H1 (cell line): ENCODE measurements at regions not wholly inside any gene's neighbourhood (a gene's known extent, or its start where the extent isn't known, plus 50 kb on each side); places are given as distances from the start of the nearest gene placed in this dataset.

Experiments used
- CTCF ChIA-PET: fragments of 300-600 bp; sonication (Branson Sonifier 250); formaldehyde crosslinking; loops from one replicate; lab custom pipeline; 2021; ENCODE audit not compliant: partially characterized antibody; lab: Charles Lee
- POLR2A ChIA-PET: fragments of 300-600 bp; sonication (Branson Sonifier 250); formaldehyde crosslinking; loops from one replicate; lab custom pipeline; 2021; ENCODE audit warnings: inconsistent platforms; ENCODE audit not compliant: partially characterized antibody; lab: Charles Lee
- DNase-seq, 2 experiments: peaks; one replicate each; pipeline versions ENCODE4 v3.0.0 to v3.0.0-alpha.2; 2010 to 2022; ENCODE audit warnings: low spot score in 2 of 2, low read depth in 1 of 2, mixed read lengths in 1 of 2
- FAIRE-seq: peaks from 2 replicates; lab custom pipeline; 2011; peaks lifted over from hg19 to GRCh38; lab: Jason Lieb, UNC
- H2AFZ ChIP-seq: 2 replicates; pipeline ENCODE4 v1.8.1; 2012; ENCODE audit warnings: low read length, inconsistent platforms
- H2AK5ac ChIP-seq: 2 replicates; pipeline ENCODE4 v1.6.1; 2013; ENCODE audit warnings: low read depth, low read length
- H2BK120ac ChIP-seq: replicated peaks from 2 replicates; pipeline ENCODE3; 2013; ENCODE audit warnings: low read depth, low read length, inconsistent platforms
- H2BK12ac ChIP-seq: 2 replicates; pipeline ENCODE4 v1.6.1; 2013; ENCODE audit warnings: low read depth, low read length
- H2BK15ac ChIP-seq: 2 replicates; pipeline ENCODE4 v1.6.1; 2013; ENCODE audit warnings: low read length
- H2BK20ac ChIP-seq: 2 replicates; pipeline ENCODE4 v1.6.1; 2013; ENCODE audit warnings: low read length
- H2BK5ac ChIP-seq: 2 replicates; pipeline ENCODE4 v1.6.1; 2013; ENCODE audit warnings: low read depth, low read length
- H3K14ac ChIP-seq: 2 replicates; pipeline ENCODE4 v1.6.1; 2013; ENCODE audit warnings: inconsistent platforms; ENCODE audit not compliant: insufficient read length
- H3K18ac ChIP-seq: 2 replicates; pipeline ENCODE4 v1.6.1; 2013; ENCODE audit warnings: low read length; ENCODE audit errors: extremely low read depth
- H3K23ac ChIP-seq: 2 replicates; pipeline ENCODE4 v1.6.1; 2013; ENCODE audit warnings: inconsistent platforms; ENCODE audit not compliant: insufficient read length
- H3K23me2 ChIP-seq: 2 replicates; pipeline ENCODE4 v1.6.1; 2013; ENCODE audit warnings: low read depth, low read length
- H3K27ac ChIP-seq: 2 replicates; pipeline ENCODE4 v1.6.1; 2011; ENCODE audit warnings: low read depth, low read length, inconsistent platforms
- H3K27me3 ChIP-seq, 4 experiments: replicated peaks in 1 of 4; 1 replicate in 1 of 4; 2 replicates in 3 of 4; pipeline versions ENCODE4 v1.6.1 to v1.8.1; 2011 to 2013; ENCODE audit warnings: low read length in 3 of 4, mild to moderate bottlenecking in 3 of 4, inconsistent platforms in 2 of 4, mixed read lengths in 2 of 4, moderate library complexity in 1 of 4; ENCODE audit not compliant: control insufficient read depth in 3 of 4, insufficient read depth in 3 of 4; ENCODE audit errors: extremely low read depth in 1 of 4
- H3K36me3 ChIP-seq, 4 experiments: 2 replicates each; pipeline versions ENCODE4 v1.6.1 to v1.8.1; 2011 to 2013; ENCODE audit warnings: mild to moderate bottlenecking in 4 of 4, low read length in 3 of 4, moderate library complexity in 2 of 4, control low read depth in 1 of 4, inconsistent platforms in 1 of 4; ENCODE audit not compliant: insufficient read depth in 4 of 4, control insufficient read depth in 2 of 4
- H3K4ac ChIP-seq: replicated peaks from 2 replicates; pipeline ENCODE3; 2013; ENCODE audit warnings: low read length, low read depth, mixed read lengths, inconsistent platforms; ENCODE audit not compliant: insufficient read length
- H3K4me1 ChIP-seq, 4 experiments: replicated peaks in 1 of 4; 1 replicate in 1 of 4; 2 replicates in 3 of 4; pipeline versions ENCODE4 v1.6.1 to v1.8.1; 2011 to 2013; ENCODE audit warnings: low read length in 3 of 4, inconsistent platforms in 2 of 4, mixed read lengths in 1 of 4; ENCODE audit not compliant: insufficient read depth in 4 of 4, control insufficient read depth in 3 of 4
- H3K4me2 ChIP-seq, 2 experiments: 2 replicates each; pipeline versions ENCODE4 v1.6.1 to v1.8.1; 2011 to 2013; ENCODE audit warnings: low read depth in 2 of 2, low read length in 2 of 2, control low read depth in 1 of 2, inconsistent platforms in 1 of 2, mild to moderate bottlenecking in 1 of 2; ENCODE audit not compliant: insufficient read depth in 1 of 2
- H3K4me3 ChIP-seq, 4 experiments: fragments of 200-600, 300-600 bp in 1 of 4; sonication (generic), shearing (Covaris generic), sonication (Bioruptor Twin) in 1 of 4; 2 replicates each; pipeline versions ENCODE4 v1.5.1 to v1.8.1; 2011 to 2016; ENCODE audit warnings: low read length in 4 of 4, low read depth in 3 of 4, control low read depth in 2 of 4, inconsistent platforms in 2 of 4, mild to moderate bottlenecking in 2 of 4, mixed read lengths in 1 of 4, moderate library complexity in 1 of 4; ENCODE audit not compliant: insufficient read depth in 2 of 4; ENCODE audit errors: extremely low read depth in 1 of 4
- H3K56ac ChIP-seq: replicated peaks from 2 replicates; pipeline ENCODE3; 2013; ENCODE audit warnings: low read depth, mild to moderate bottlenecking, mixed read lengths, low read length, inconsistent platforms; ENCODE audit not compliant: insufficient read length
- H3K79me1 ChIP-seq: 2 replicates; pipeline ENCODE4 v1.6.1; 2013; ENCODE audit warnings: low read depth, low read length, control low read depth
- H3K79me2 ChIP-seq, 2 experiments: 2 replicates each; pipeline versions ENCODE4 v1.6.1 to v1.8.1; 2012 to 2013; ENCODE audit warnings: low read length in 2 of 2, mild to moderate bottlenecking in 2 of 2, inconsistent platforms in 1 of 2; ENCODE audit not compliant: insufficient read depth in 2 of 2, control insufficient read depth in 1 of 2
- H3K9ac ChIP-seq, 4 experiments: replicated peaks in 1 of 4; 1 replicate in 1 of 4; 2 replicates in 3 of 4; pipeline versions ENCODE4 v1.6.1 to v1.8.1; 2011 to 2013; ENCODE audit warnings: low read depth in 3 of 4, low read length in 3 of 4, control low read depth in 2 of 4, mild to moderate bottlenecking in 2 of 4, moderate library complexity in 2 of 4, inconsistent platforms in 1 of 4; ENCODE audit errors: extremely low read depth in 1 of 4
- H3K9me3 ChIP-seq, 2 experiments: 2 replicates each; pipeline versions ENCODE4 v1.6.1 to v1.8.1; 2012 to 2013; ENCODE audit warnings: mild to moderate bottlenecking in 2 of 2, moderate library complexity in 2 of 2, control low read depth in 1 of 2, inconsistent platforms in 1 of 2, low read depth in 1 of 2, low read length in 1 of 2, mixed read lengths in 1 of 2; ENCODE audit not compliant: insufficient read depth in 2 of 2
- H4K20me1 ChIP-seq, 2 experiments: replicated peaks in 1 of 2; 2 replicates each; pipeline versions ENCODE3 to v1.8.1; 2011 to 2013; ENCODE audit warnings: inconsistent platforms in 2 of 2, low read length in 2 of 2, mild to moderate bottlenecking in 1 of 2; ENCODE audit not compliant: insufficient read depth in 2 of 2, control insufficient read depth in 1 of 2
- H4K5ac ChIP-seq: 2 replicates; pipeline ENCODE4 v1.6.1; 2013; ENCODE audit warnings: low read length, low read depth, mixed read lengths, inconsistent platforms; ENCODE audit not compliant: insufficient read length
- H4K8ac ChIP-seq: 2 replicates; pipeline ENCODE4 v1.8.0; 2013; ENCODE audit warnings: mild to moderate bottlenecking, moderate library complexity, low read length, inconsistent platforms; ENCODE audit not compliant: insufficient read depth; ENCODE audit errors: extremely low read depth
- H4K91ac ChIP-seq: replicated peaks from 2 replicates; pipeline ENCODE3; 2013; ENCODE audit warnings: low read length, mixed read lengths, inconsistent platforms; ENCODE audit not compliant: insufficient read length
- CREB1 ChIP-seq: IDR thresholded peaks from 2 replicates; pipeline ENCODE4 v1.6.1; 2012; ENCODE audit warnings: inconsistent platforms
- CTBP2 ChIP-seq: IDR thresholded peaks from 2 replicates; pipeline ENCODE4 v1.7.0; 2011; ENCODE audit warnings: borderline replicate concordance, mild to moderate bottlenecking, moderate library complexity, mixed read lengths, low read length; ENCODE audit not compliant: insufficient read depth, insufficient read length
- FOSL1 ChIP-seq: IDR thresholded peaks from 2 replicates; pipeline ENCODE4 v1.6.1; 2011; ENCODE audit warnings: mild to moderate bottlenecking, low read depth, low read length, moderate library complexity; ENCODE audit not compliant: insufficient read depth
- JUN ChIP-seq: IDR thresholded peaks from 2 replicates; pipeline ENCODE4 v1.6.1; 2011; ENCODE audit warnings: low read depth, mild to moderate bottlenecking, improper control_type of control experiment, low read length
- KDM4A ChIP-seq: IDR thresholded peaks from one replicate; pipeline ENCODE4 v1.7.1; 2012; ENCODE audit warnings: low read depth, mild to moderate bottlenecking, moderate library complexity, low read length, inconsistent platforms; ENCODE audit not compliant: severe bottlenecking
- KDM5A ChIP-seq: fragments of 200-600 bp; IDR thresholded peaks from 2 replicates; pipeline ENCODE4 v1.7.1; 2012; ENCODE audit warnings: mild to moderate bottlenecking, low read length, inconsistent platforms, mixed read lengths
- NANOG ChIP-seq: IDR thresholded peaks from 2 replicates; pipeline ENCODE4 v1.6.1; 2011; ENCODE audit warnings: low read length, low read depth, mild to moderate bottlenecking, inconsistent platforms; ENCODE audit not compliant: insufficient read depth, poor library complexity, severe bottlenecking
- POLR2A ChIP-seq, 2 experiments: IDR thresholded peaks; 1 replicate in 1 of 2; 2 replicates in 1 of 2; pipeline ENCODE4 v1.6.1; 2011; ENCODE audit warnings: low read depth in 2 of 2, low read length in 2 of 2, mild to moderate bottlenecking in 2 of 2; ENCODE audit errors: control extremely low read depth in 1 of 2
- RAD21 ChIP-seq, 2 experiments: IDR thresholded peaks in 1 of 2; conservative IDR thresholded peaks in 1 of 2; 2 replicates each; pipeline ENCODE4 v1.6.1; 2011; ENCODE audit warnings: low read depth in 2 of 2, low read length in 2 of 2, improper control_type of control experiment in 1 of 2, inconsistent platforms in 1 of 2, mild to moderate bottlenecking in 1 of 2, moderate library complexity in 1 of 2
- SP4 ChIP-seq: IDR thresholded peaks from 2 replicates; pipeline ENCODE4 v1.6.1; 2012; ENCODE audit warnings: low read length, inconsistent platforms
- TAF7 ChIP-seq: optimal IDR thresholded peaks from 2 replicates; pipeline ENCODE3; 2011; ENCODE audit warnings: low read depth, mild to moderate bottlenecking, inconsistent platforms, low read length, moderate library complexity, borderline replicate concordance
- TEAD4 ChIP-seq: IDR thresholded peaks from 2 replicates; pipeline ENCODE4 v1.6.1; 2012; ENCODE audit warnings: low read depth, low read length, inconsistent platforms, mixed read lengths
- WGBS, 2 experiments: shearing (Covaris generic) in 1 of 2; methylation state at CpG; one replicate each; pipeline versions ENCODE4 v1.1.6 to v1.1.7; 2013 to 2015; ENCODE audit warnings: low lambda C conversion rate in 2 of 2, mixed read lengths in 2 of 2, inconsistent platforms in 1 of 2, low coverage in 1 of 2, missing lambda C conversion rate in 1 of 2; ENCODE audit not compliant: insufficient replicate concordance in 2 of 2, insufficient coverage in 1 of 2, insufficient read length in 1 of 2; ENCODE audit errors: extremely low coverage in 1 of 2, missing lambda C conversion rate in 1 of 2; 5-methylcytosine and 5-hydroxymethylcytosine counted together
- TF ChIP-seq, protein P1 (sequence below): IDR thresholded peaks from 2 replicates; pipeline ENCODE4 v1.6.1; 2012; ENCODE audit warnings: low read length, inconsistent platforms

DNA sequence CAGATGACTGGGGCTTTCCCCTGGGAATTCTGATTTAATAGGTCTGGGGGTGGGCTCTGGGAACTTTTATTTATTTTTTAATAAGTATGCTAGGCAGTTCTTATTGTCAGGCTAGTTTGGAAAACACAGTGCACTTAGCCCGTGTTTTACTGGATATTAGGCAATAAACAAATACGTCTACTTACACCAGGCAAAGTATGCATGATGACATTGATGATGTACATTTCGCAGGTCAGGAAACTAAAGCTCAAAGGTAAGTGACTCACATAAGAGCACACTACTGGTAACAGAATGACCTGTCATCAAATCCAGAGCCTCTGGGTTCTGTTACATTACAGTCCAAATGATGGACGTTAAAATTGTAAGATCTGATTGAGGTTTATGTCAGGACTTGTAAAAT lies 144.4 kb upstream of the EXOC2 start:
- Histone ChIP-seq H2AFZ (no peak overlapping the region), H3K4ac (no peak overlapping the region), H3K79me2 (no peaks in the 10 kb centered on the region), H3K79me1 (no peaks in the 10 kb centered on the region), H4K8ac (no peak overlapping the region), H3K27me3 (no peaks in the 10 kb centered on the region), H2AK5ac (no peak overlapping the region), H3K9me3 (peaks cover 8 to 14% of the 10 kb centered on the region in 2 experiments; a peak in 3 of 4 replicates), H3K9ac (no peak overlapping the region), H3K18ac (no peak overlapping the region), H4K20me1 (no peaks in the 10 kb centered on the region), H3K23me2 (peaks cover 3% of the 10 kb centered on the region; the same call in 1 of the 2 replicates), H3K36me3 (no peaks in the 10 kb centered on the region), H2BK20ac (no peak overlapping the region), H2BK5ac (no peak overlapping the region), H4K5ac (no peak overlapping the region), H3K27ac (no peak overlapping the region), H3K23ac (no peak overlapping the region), H2BK15ac (no peak overlapping the region), H3K14ac (no peak overlapping the region), H2BK12ac (no peak overlapping the region), H3K4me3 (no peak overlapping the region), H4K91ac (no peak overlapping the region), H2BK120ac (no peak overlapping the region), H3K4me1 (0 out of 7 replicates have a peak, but pooled peaks cover 0 to 2% (median 0%) of the 10 kb centered on the region in 4 experiments), H3K4me2 (no peak overlapping the region), H3K56ac (no peak overlapping the region)
- POLR2A ChIA-PET = no interaction called here
- CTCF ChIA-PET = interaction anchor here (1.0 kb wide), 1 partner anchor 57 kb away, joined by 3 read pairs; no protein-coding TSS in a partner anchor
- WGBS, 2 experiments = 86% methylated on average over 4 of the region's 4 CpGs; no CpG with 5 or more reads in 1 of the 2 experiments
- FAIRE-seq (no peak), DNase-seq (no peak)
- no peak for TF ChIP-seq NANOG
- TF ChIP-seq KDM4A = no peak
- TF ChIP-seq, protein P1, sequence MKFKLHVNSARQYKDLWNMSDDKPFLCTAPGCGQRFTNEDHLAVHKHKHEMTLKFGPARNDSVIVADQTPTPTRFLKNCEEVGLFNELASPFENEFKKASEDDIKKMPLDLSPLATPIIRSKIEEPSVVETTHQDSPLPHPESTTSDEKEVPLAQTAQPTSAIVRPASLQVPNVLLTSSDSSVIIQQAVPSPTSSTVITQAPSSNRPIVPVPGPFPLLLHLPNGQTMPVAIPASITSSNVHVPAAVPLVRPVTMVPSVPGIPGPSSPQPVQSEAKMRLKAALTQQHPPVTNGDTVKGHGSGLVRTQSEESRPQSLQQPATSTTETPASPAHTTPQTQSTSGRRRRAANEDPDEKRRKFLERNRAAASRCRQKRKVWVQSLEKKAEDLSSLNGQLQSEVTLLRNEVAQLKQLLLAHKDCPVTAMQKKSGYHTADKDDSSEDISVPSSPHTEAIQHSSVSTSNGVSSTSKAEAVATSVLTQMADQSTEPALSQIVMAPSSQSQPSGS = no peak
- TF ChIP-seq TEAD4 = no peak
- TF ChIP-seq RAD21 (IDR thresholded peaks at IDR 0.05 in 1 of 2, conservative IDR thresholded peaks at IDR 0.05 in 1 of 2; ENCODE audit: low read depth in 2 of 2, low read length in 2 of 2) = no peak
- no peak for TF ChIP-seq POLR2A (IDR thresholded peaks at IDR 0.05; ENCODE audit: control extremely low read depth in 1 of 2, low read depth in 2 of 2, low read length in 2 of 2)
- TF ChIP-seq CREB1 = no peak
- no peak for TF ChIP-seq CTBP2
- no peak for TF ChIP-seq FOSL1
- TF ChIP-seq SP4 = no peak
- no peak for TF ChIP-seq KDM5A
- no peak for TF ChIP-seq TAF7
- no peak for TF ChIP-seq JUN
